GM19452 (cell line): ENCODE measurements at regions not wholly inside any gene's neighbourhood (a gene's known extent, or its start where the extent isn't known, plus 50 kb on each side); places are given as distances from the start of the nearest gene placed in this dataset.

ENCODE experiments used
- ATAC-seq: cut with Tn5 transposase; IDR thresholded peaks from one replicate; pipeline ENCODE4 v1.9.1; 2021; ENCODE audit not compliant: unreplicated experiment

- no peak for ATAC-seq
Measured at GRCh38 chr3:82942041-82942440, 1180.6 kb upstream of the GBE1 start.

GRCh38 chr3:82940124-82940523 lies 1178.7 kb upstream of the GBE1 start:
- no peak for ATAC-seq

- ATAC-seq = no peak
Measured at GRCh38 chr3:82939491-82940097, 1178.1 kb upstream of the GBE1 start.

GRCh38 chr3:82938821-82939328 lies 1177.4 kb upstream of the GBE1 start:
- ATAC-seq = no peak

- ATAC-seq = no peak
Measured at GRCh38 chr3:82927309-82928253, 1166.1 kb upstream of the GBE1 start.

GRCh38 chr3:82891028-82891427 lies 1129.6 kb upstream of the GBE1 start:
- ATAC-seq = no peak

GRCh38 chr3:82883072-82883471 lies 1121.6 kb upstream of the GBE1 start:
- ATAC-seq = no peak

GRCh38 chr3:82875401-82875800 lies 1114.0 kb upstream of the GBE1 start:
- no peak for ATAC-seq

- ATAC-seq = no peak
Measured at GRCh38 chr3:82839871-82840270, 1078.4 kb upstream of the GBE1 start.

GRCh38 chr3:82834098-82834497 lies 1072.7 kb upstream of the GBE1 start:
- no peak for ATAC-seq

- ATAC-seq = no peak
Measured at GRCh38 chr3:82824491-82824890, 1063.0 kb upstream of the GBE1 start.

- ATAC-seq = no peak
Measured at GRCh38 chr3:82816086-82816485, 1054.6 kb upstream of the GBE1 start.

GRCh38 chr3:82815417-82816058 lies 1054.1 kb upstream of the GBE1 start:
- no peak for ATAC-seq

GRCh38 chr3:82814660-82815059 lies 1053.2 kb upstream of the GBE1 start:
- ATAC-seq = no peak

- ATAC-seq = no peak
Measured at GRCh38 chr3:82807781-82808180, 1046.3 kb upstream of the GBE1 start.

GRCh38 chr3:82802501-82802900 lies 1041.1 kb upstream of the GBE1 start:
- no peak for ATAC-seq

GRCh38 chr3:82800248-82800647 lies 1038.8 kb upstream of the GBE1 start:
- no peak for ATAC-seq

GRCh38 chr3:82796765-82797164 lies 1035.3 kb upstream of the GBE1 start:
- no peak for ATAC-seq

- no peak for ATAC-seq
Measured at GRCh38 chr3:82791241-82791640, 1029.8 kb upstream of the GBE1 start.

GRCh38 chr3:82790307-82791097 lies 1029.1 kb upstream of the GBE1 start:
- ATAC-seq = no peak

- no peak for ATAC-seq
Measured at GRCh38 chr3:82783194-82783593, 1021.7 kb upstream of the GBE1 start.
